ENCODE measurements at regions not wholly inside any gene's neighbourhood (a gene's known extent, or its start where the extent isn't known, plus 50 kb on each side); places are given as distances from the start of the nearest gene placed in this dataset.

GRCh38 chr10:59025981-59026765 lies 150.3 kb upstream of the PHYHIPL start:
- no peaks in the 10 kb centered on the region for H3K27me3 ChIP-seq
- no peak overlapping the region for H3K27ac ChIP-seq
- H3K4me1 ChIP-seq = no peaks in the 10 kb centered on the region
- H3K36me3 ChIP-seq = no peaks in the 10 kb centered on the region
- TF ChIP-seq POLR2A (IDR thresholded peaks at IDR 0.05) (no peak), POLR2AphosphoS5 (IDR thresholded peaks at IDR 0.05; ENCODE audit: insufficient read depth in 1 of 2, low read depth in 1 of 2) (no peak), CTCF (IDR thresholded peaks at IDR 0.05) (no peak)
- no peak overlapping the region for H3K4me3 ChIP-seq
- intact Hi-C loops (cut with DNase I) = no loop called here
- no peak for DNase-seq (ENCODE audit: extremely low spot score in 2 of 2)
- H3K9me3 ChIP-seq = no peaks in the 10 kb centered on the region

DNA sequence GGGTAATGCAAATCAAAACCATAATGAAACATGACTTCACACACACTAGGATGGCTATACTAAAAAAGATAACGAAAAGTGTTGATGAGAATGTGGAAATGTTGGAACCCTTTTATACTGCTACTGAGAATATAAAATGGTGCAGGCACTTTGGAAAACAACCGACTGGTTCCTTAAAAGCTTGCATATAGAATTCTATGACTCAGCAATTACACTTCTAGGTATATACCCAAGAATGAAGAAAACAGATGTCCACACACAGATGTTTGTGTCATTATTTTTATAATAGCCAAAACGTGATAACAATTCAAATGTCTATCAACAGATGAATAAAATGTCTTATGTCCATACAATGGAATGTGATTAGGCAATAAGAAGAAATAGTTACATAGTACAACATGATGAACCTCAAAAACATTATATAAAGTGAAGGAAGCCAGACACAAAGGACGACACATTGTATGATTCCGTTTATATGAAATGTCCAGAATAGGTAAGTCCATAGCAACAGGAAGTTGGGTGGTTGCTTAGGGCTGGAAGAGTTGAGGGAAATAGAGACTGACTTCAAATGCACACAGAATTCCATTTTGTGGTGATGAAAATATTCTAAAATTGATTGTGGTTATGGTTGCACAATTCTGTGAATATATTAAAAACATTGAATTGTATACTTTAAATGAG lies 148.3 kb upstream of the PHYHIPL start:
- no peak for DNase-seq (ENCODE audit: extremely low spot score in 2 of 2)
- no peak overlapping the region for H3K4me3 ChIP-seq
- no peaks in the 10 kb centered on the region for H3K27me3 ChIP-seq
- no peaks in the 10 kb centered on the region for H3K36me3 ChIP-seq
- H3K4me1 ChIP-seq = no peaks in the 10 kb centered on the region
- no peaks in the 10 kb centered on the region for H3K9me3 ChIP-seq
- intact Hi-C loops (cut with DNase I) = no loop called here
- TF ChIP-seq CTCF (IDR thresholded peaks at IDR 0.05) = no peak
- TF ChIP-seq POLR2A (IDR thresholded peaks at IDR 0.05) = no peak
- TF ChIP-seq POLR2AphosphoS5 (IDR thresholded peaks at IDR 0.05; ENCODE audit: insufficient read depth in 1 of 2, low read depth in 1 of 2) = no peak
- H3K27ac ChIP-seq = no peak overlapping the region

GRCh38 chr10:59033622-59034021 lies 142.8 kb upstream of the PHYHIPL start:
- intact Hi-C loops (cut with DNase I) = no loop called here
- no peak overlapping the region for H3K27ac ChIP-seq
- TF ChIP-seq POLR2AphosphoS5 (IDR thresholded peaks at IDR 0.05; ENCODE audit: insufficient read depth in 1 of 2, low read depth in 1 of 2) (no peak), CTCF (IDR thresholded peaks at IDR 0.05) (no peak), POLR2A (IDR thresholded peaks at IDR 0.05) (no peak)
- no peaks in the 10 kb centered on the region for H3K4me1 ChIP-seq
- DNase-seq (ENCODE audit: extremely low spot score in 2 of 2) = no peak
- H3K9me3 ChIP-seq = no peaks in the 10 kb centered on the region
- no peaks in the 10 kb centered on the region for H3K27me3 ChIP-seq
- H3K4me3 ChIP-seq = no peak overlapping the region
- no peaks in the 10 kb centered on the region for H3K36me3 ChIP-seq

DNA sequence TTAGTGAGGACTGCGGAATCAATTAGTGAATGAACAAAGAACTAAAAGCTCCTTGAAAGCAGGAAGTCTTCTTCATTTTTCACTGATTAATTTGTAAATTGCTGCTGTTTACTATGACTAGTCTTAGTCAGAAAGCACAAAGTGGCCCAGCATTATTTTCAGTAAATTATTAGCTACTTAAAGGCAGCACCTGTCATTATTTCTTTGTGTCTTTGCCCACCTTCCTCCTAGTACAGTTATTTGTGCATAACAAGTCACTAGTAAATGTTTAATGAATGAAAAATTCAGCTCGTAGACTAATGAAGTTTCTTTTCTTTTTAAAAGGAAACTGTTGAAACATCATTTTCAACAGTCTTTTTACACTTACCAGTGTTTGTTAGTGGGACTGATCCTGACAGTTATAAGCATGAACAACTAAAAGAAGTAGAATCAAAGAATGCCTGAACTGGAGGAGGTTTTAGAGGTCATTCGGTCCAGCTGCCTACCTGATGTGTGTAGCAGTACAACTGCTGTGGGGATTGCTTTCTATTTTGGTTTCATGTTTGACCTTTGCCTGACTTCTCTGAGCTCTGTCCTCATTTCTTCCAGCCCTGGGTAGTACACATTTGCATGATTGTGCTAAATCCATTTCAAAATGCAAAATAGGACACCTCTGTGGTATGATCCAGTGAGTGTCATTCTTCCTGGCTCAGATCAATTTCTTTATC lies 140.0 kb upstream of the PHYHIPL start:
- no peak for TF ChIP-seq POLR2AphosphoS5 (IDR thresholded peaks at IDR 0.05; ENCODE audit: insufficient read depth in 1 of 2, low read depth in 1 of 2)
- TF ChIP-seq POLR2A (IDR thresholded peaks at IDR 0.05) = no peak
- TF ChIP-seq CTCF (IDR thresholded peaks at IDR 0.05) = no peak

More for the DNA sequence above, 140.0 kb upstream of the PHYHIPL start:
- Histone ChIP-seq H3K27ac (no peak overlapping the region), H3K4me1 (no peaks in the 10 kb centered on the region), H3K9me3 (no peaks in the 10 kb centered on the region), H3K4me3 (no peak overlapping the region), H3K36me3 (no peaks in the 10 kb centered on the region), H3K27me3 (no peaks in the 10 kb centered on the region)
- intact Hi-C loops (cut with DNase I) = no loop called here
- no peak for DNase-seq (ENCODE audit: extremely low spot score in 2 of 2)
